Breast epithelium (tissue), 3 donors: ENCODE measurements at regions not wholly inside any gene's neighbourhood (a gene's known extent, or its start where the extent isn't known, plus 50 kb on each side); places are given as distances from the start of the nearest gene placed in this dataset.

Source experiments
- CTCF ChIP-seq, 3 donors: fragments of 450-650 bp; IDR thresholded peaks; one replicate each; pipeline ENCODE4 v1.5.1; 2016 to 2017; ENCODE audit warnings: antibody characterized with exemption in 3 of 3, mild to moderate bottlenecking in 3 of 3, moderate library complexity in 3 of 3
- POLR2AphosphoS5 ChIP-seq, 3 donors: sonication (generic); formaldehyde crosslinking; IDR thresholded peaks; one replicate each; pipeline ENCODE4 v1.6.1; 2017; ENCODE audit warnings: antibody characterized with exemption in 3 of 3

- TF ChIP-seq CTCF (IDR thresholded peaks at IDR 0.05) (no peak), POLR2AphosphoS5 (IDR thresholded peaks at IDR 0.05) (no peak)
These were observed 70.5 kb upstream of the QRFPR start for GRCh38 chr4:121451310-121451709.
